DMS153 treated with DMSO at 0.1 percent for 48 hours (cell line): ENCODE measurements at regions not wholly inside any gene's neighbourhood (a gene's known extent, or its start where the extent isn't known, plus 50 kb on each side); places are given as distances from the start of the nearest gene placed in this dataset.

Experiments
- DNase-seq: peaks from one replicate; lab custom pipeline; 2025; ENCODE audit not compliant: unreplicated experiment; lab: John Stamatoyannopoulos, UW

DNA sequence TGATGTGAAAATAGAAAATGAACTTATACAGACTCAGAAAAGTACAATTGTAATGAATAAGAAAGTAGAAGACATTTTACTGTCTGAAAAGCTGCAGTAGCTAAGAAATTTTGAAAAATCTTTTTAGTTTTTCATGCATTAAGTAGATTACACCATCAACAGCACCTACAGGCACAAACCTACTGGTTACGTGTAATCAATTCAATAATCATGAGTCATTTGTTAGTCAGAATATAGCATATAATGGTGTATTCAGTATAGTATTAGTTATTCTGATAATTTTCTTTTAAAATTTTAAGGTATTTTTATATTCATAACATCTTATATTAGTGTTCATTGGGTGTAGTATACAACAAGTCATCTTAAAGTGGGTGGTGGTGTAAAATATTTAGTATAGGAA, 550.5 kb upstream of the GBE1 start:
- DNase-seq: no peak

DNA sequence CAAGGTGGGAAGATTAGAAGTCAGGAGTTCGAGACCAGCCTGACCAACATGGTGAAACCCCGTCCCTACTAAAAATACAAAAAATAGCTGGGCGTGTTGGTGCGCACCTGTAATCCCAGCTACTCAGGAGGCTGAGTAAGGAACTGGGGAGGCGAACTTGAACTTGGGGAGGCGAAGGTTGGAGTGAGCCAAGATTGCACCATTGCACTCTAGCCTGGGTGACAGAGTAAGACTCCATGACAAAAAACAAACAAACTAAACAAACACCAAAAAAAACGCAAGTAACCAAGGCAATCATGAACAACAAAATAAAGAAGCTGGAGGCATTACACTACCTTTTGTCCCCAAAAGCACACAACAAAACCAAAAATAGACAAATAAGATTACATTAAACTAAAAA, 547.3 kb upstream of the GBE1 start:
- DNase-seq: no peak

DNA sequence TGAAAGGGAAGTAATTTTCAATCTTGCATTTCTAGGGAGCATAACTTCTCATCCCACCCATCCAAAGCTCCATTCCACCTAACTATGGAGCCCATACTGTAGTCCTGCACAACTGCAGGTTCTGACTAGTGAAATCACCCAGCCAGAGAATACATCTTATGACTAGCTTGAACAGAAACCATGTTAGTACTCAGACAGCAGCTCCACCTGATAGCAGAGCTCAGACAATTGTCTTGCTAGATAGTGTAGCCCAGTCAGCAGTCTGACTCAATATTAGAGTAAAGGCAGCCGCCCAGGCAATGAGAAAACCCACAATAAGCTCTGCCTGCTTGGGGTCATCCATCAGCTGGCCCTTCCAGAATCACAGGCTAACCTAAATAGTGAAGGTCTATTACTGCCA, 544.7 kb upstream of the GBE1 start:
- DNase-seq: no peak

DNA sequence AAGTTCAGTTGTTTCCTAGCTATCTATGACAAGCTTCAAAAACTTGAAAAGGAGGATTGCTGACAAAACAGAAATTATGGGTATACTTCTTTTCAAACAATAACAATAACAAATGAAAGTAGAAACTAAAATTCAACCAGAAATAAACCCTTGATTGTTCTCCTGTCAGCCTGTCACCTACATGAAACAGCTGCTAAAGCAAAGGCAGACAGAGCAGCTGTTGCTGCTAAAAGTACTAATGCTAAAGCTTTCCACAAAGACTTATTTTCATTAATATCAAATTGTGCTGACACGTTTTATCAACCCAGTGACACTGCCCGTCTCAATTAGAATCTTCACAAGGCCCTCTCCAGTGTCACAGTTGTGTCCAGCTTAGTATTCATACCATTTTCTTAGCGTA, 533.2 kb upstream of the GBE1 start:
- DNase-seq: no peak

DNA sequence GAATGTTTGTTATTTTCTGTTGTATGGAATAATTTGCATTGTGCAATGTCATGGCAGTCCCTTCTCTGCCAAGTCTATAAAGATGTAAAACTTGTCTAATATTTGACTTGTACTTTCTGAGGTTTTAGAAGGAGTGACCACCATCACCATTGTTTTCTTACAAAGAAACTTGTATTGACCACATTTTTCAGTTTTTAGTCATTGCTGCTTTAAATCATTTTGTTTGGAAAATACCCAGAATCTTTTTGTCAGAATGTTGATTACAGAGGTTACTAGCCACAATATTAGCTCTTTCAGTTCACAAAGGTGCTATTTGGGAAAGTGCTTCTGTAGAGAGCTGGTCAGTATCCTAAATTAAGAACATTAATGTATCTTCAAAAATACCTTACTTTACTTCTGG, 532.4 kb upstream of the GBE1 start:
- no peak for DNase-seq

DNA sequence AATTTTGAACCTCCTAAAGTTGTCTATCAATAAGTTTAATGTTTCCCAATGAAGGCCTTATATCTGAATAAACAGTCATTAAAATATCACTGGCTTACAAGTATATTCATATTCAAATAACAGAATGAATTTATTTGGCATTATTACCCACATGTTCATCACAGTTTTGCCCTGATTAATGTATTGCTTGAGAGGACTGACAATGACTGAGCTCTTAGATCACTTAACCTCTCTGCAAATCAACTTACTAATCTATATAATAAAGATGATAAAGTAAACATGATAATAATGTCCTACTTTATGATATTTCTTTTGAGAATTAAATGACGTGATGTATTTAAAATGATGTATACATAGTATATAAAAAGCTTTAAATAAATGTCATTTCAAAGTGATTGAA, 532.0 kb upstream of the GBE1 start:
- no peak for DNase-seq

DNA sequence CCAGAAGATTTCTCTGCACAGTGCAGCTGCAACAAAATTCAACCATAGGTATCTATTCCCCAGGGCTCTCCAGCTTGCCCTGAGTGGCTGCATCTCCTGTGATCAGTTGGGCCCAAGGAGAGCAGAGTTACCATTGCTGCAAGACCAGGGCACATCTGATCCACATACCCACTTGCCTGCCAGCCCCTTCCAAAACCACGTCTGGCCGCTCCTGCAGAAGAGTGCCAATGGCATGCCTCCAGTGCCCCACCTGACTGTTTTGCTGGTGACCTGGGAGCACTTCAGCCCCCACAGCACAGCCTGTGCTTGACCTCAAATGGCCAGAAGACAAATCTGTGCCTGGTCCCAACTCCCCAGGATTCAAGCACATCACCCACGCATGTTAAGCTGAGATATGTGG, 526.1 kb upstream of the GBE1 start:
- DNase-seq: no peak

DNA sequence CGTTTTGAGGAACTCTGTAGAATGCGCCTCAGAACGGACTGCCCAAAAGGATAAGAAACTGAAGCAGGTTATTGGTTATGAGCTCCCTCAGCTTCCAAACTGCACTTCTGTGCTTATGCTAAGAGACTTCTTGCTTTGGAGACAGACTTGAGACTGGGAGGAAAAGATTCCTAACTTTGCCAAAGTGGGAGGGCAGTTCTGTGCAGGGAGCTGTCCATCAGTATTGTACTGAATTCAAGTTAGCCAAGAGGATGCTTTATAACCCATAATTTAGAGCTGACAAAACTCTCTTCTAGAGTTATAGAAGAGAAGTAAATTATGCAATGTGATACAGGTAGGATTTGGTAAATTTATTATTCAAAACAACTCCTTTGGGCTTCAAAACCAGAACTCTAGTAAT, 519.8 kb upstream of the GBE1 start:
- DNase-seq: no peak

DNA sequence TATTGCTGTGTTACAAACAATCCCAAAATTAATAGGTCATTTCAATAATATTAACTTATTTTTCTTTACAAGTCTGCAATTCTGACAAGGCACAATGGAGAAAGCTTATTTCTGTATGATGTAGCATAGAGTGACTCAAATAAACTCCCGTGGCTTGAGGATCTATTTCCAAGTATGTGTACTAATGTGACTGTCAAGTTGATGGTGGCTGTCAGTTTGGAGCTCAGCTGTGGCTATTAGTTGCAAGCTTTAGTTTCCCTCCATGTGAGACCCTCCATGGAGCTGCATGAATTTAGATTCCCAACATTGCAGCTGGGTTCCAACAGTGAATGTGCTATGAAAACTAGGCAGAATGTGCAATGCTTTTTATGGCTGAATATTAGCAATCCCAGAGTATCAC, 515.5 kb upstream of the GBE1 start:
- DNase-seq: no peak

DNA sequence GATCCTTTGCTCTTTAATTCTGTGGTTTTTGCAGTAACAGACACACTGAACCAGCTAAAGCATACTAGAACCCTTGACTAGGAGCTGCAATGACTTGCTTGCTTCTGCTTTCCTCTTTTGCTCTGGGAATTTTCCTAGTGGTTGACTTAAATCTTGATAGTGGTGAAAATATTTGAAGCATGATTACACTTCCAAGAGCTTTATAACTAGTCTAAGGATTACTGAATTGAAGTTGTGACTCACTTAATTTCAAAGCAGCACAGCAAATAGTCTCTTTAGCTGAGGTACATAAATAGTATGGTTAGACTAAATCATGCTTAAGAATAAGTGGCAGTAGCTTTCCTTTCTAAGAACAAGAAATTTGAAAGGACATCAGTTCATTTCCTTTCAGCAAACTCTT, 513.5 kb upstream of the GBE1 start:
- no peak for DNase-seq

DNA sequence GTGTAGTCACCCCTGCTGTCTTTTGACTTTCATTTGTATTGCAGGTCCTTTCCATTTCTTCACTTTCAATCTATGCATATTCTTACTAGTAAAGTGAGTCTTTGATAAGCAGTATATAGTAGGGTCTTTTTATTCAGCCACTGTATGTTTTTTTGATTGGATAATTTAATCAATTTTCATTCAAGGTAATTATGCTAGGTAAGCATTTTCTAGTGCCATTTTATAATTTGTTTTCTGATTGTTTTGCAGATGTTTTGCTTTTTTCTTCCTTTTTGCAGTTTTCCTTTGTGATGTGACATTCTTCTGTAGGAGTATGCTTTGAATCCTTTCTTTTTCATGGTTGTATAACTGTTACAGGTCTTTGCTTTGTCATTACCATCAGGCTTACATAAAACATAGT, 504.3 kb upstream of the GBE1 start:
- no peak for DNase-seq

DNA sequence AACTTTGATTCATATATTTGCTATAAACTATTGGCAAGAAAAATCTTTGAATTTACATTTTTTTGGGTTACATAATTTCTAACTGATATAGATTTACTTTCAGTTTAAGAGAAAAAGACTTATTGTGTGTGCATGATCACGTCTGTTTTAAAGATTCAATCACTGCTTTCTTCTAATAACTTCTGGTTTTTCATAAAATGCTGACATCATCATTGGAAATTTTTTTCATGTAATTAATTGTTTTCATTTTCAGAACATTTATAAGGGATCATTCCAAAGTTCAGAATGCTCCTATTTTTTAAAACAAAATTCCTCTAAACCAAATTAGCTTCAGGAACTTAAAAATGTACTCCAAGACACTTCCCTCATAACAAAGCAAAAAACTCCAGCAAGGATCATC, 500.7 kb upstream of the GBE1 start:
- no peak for DNase-seq

DNA sequence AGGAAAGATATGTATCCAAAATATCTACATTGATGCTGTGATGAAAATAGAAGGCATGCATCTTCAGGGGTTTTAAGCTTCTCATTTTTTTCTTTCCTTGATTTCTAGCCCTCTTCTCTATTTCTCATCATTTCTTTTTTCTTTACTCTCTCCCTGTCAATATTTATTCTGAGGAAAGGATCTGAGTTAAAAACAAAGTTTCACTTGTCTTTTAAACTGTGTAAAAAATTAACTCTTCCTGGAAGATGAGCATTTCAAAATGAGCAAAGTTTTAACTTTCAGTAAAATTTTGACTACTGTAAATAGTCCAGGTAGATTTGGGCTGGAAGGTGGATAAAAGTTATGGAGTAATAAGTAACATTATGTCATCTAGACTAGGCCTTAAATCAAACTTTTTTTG, 500.2 kb upstream of the GBE1 start:
- DNase-seq: no peak

DNA sequence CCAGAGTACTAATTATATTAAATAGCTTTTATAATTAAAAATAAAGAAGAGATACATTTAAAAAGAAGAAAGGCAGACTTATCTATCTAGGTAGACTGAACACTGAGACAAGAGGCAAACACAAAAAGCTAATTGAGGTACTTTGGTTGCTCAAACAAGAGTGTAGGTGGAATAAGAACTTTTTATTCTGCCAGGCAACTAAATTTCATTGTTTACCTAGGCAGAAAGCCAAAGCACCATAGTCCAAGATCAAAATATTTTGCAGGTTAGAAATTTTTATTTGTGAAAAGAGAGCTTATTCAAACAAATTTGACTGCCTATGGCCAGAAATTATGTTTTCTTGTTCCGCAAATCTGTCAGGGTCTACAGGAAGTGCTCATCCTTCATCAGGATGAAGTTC, 499.6 kb upstream of the GBE1 start:
- DNase-seq: no peak

DNA sequence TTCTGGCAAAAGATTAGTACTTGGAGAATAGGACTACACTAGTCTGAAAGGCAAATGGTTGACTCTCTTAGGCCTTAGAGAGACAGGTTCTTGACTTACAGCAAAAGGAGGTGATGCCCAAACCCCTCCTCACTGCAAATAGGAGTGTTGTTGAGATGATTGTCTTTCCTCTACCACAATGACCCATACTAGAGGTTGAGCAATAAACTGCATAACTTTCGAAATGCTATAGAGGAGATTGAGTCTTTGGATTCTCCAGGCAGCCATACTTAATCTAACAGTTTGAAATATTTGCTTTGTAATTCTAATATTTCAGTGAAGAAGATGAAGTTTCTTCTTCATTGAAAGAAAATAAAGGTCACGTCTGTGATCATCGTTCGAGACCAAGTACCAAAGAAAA, 498.5 kb upstream of the GBE1 start:
- no peak for DNase-seq

DNA sequence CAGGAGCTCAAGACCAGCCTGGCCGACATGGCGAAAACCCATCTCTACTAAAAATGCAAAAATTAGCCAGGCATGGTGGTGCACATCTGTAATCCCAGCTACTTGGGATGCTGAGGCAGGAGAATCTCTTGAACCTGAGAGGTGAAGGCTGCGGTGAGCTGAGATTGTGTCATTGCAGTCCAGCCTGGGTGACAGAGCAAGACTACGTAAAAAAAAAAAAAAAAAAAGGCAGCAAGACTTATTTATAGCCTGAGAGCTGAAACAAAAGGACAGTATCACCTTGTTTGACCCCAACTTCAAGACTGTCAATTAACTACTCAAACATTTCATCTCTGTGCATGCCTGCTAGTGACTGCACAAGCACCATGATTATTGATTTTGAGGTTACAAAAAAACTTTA, 478.9 kb upstream of the GBE1 start:
- no peak for DNase-seq

DNA sequence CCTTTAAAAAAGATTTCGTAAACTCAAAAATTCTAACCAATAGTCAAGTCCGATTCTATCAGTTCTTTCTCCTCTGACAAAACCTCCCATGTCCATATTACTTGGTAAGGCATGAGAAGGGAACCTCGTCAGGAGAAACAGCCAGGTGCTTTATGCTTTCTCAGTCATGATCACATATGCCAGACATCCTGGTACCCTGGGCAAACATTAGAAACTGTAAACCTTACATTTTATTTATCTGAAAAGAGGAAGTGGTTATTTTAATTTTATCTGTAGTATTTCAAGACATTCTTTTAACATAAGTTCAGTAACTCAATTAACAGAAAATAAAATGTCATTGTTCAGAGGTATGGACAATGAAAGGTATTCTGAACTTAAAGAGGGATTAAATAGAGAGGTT, 474.8 kb upstream of the GBE1 start:
- no peak for DNase-seq

DNA sequence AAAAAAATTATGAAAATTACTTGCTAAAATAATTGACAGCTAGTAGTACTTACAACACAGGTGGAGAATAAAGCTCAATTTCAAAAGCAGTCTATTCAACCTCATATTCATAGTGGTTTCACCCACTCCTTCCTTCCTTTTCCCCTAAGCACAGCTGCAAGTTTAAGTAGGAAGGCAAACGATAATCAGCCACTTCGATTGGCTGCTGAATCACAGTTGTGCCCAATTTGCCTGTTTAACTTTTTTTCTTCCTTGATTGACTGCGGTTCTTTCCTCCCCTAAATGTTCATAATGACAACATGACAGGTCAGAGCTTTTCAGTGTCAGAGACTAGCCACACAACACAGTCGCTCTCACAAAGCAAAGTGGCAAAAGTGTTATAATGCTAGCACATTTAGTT, 468.0 kb upstream of the GBE1 start:
- no peak for DNase-seq

DNA sequence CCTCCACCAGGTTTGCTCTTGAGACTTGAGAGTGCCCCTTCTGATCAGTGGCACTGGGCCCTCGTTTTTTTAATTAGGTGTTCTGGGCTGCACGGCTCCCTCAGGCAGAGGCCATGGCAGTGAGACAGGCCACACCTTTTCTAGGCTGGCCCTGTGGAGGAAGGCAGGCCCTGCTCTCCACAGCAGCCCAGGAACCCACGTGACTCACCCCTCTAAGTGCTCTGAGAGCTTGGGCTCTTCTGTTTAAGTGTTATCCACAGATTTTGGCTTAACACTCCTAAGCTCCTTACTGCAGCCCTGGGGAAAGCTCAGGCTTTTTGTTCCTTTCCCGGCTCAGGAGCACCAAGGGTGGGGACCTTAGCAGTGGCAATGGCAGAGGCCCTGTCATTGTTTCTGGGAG, 463.2 kb upstream of the GBE1 start:
- DNase-seq: no peak

DNA sequence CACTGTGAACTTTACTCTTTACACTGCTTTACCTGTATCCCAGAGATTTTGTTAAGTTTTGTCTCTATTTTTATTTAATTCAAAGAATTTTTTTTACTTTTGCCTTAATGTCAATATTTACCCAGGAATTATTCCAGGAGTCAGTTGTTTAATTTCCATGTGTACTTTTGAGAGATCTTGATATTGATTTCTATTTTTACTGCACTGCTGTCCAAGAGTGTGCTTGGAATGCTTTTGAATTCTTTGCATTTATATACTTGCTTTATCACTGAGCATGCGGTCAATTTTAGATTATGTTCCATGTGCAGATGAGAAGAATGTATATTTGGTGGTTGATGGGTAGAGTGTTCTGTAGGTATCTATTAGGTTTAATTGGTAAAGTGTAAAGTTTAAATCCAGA, 461.0 kb upstream of the GBE1 start:
- DNase-seq: no peak

DNA sequence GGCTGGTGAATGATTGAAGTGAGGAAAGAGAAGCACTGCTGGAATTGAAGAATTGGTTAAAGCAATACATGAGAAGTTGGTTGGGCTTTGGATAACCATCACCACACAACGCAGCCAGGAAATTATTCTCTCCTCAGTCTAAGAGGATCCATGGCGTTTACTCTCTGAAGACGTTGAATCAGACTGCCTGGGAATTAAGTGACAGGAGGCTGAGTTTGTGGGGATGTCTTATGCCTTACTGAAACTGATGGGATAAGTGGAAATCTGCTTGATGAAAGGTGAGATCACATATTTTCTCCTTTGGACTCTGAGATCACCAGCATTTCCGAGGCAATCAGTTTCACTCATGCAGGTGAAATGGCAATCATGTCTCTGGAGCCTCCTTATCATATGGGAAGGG, 456.1 kb upstream of the GBE1 start:
- DNase-seq: no peak

DNA sequence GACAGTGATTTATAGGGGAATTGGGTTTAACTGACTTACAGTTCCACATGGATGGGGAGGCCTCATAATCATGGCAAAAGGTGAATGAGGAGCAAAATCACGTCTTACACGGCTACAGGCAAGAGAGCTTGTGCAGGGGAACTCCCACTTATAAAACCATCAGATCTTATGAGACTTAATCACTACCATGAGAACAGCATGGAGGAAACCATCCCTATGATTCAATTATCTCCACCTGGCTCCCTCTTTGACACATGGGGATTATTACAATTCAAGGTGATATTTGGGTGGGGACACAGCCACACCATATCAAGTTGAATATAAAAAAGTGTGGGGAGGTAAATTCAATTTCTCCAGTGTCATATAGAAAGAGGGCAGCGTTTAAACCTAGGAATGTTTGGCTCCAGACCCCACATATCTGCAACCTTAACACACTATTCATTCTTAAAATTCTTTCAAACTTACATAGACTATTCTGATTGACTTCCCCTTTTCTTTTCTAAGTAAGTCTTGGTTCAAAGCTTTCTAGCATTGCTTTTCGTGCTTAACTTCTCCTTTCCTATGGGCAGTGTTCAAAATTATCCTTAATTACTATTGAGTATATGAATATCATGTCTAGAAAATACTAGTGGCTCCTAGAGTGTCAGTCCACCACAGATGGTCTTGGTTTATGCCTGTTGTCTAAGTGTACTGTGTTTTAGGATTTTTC, 446.7 kb upstream of the GBE1 start:
- no peak for DNase-seq

DNA sequence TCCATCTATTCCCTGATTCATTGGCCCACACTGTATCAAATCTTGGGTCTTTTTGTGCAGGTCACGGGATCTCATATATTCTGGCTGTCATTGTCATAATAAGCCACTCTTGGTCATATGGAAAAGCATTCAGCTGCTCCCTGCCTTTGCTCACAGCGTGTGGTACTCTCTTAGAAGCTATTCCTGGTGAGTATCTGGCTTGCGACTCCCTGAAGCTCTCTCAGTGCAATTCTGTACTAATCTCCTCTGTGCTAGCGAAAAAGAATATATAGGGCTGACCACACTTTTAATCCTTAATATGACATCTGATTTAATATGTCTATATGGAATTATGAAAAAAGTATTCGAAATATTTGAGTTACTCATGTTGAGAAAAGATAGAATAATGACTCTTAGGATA, 440.8 kb upstream of the GBE1 start:
- no peak for DNase-seq

DNA sequence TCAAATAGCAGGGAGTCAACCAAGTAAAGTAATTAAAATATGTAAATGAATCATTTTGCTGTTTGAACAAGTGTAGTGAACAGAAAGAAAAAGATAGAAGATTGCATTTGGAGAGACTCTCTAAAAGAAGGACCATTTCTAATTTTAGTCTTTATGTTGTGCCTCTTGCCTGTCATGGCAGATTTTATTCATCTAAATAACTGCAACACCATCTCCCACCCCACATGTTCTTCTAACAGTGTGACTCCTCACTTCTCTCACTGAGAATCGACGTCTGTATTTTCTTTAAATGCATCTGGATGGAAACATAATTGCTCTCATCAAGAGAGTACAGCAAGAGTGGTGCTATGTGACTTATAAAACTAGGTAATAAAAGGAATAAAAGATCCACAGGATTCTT, 439.9 kb upstream of the GBE1 start:
- no peak for DNase-seq
